GM10248 (cell line): ENCODE measurements at regions not wholly inside any gene's neighbourhood (a gene's known extent, or its start where the extent isn't known, plus 50 kb on each side); places are given as distances from the start of the nearest gene placed in this dataset.
A peak's percentile ranks its signal among the peaks of the same experiment; 100 is the strongest.

Experiments
- CTCF ChIA-PET: fragments of 300-600 bp; sonication (Branson Sonifier 250); formaldehyde crosslinking; extraction: SDS; loops from one replicate; lab custom pipeline; 2021; ENCODE audit warnings: antibody characterized with exemption; lab: Yijun Ruan, JAX
- POLR2A ChIA-PET: fragments of 350-650 bp; sonication (Branson Sonifier 250); formaldehyde crosslinking; extraction: SDS; loops from one replicate; lab custom pipeline; 2020; ENCODE audit warnings: antibody characterized with exemption; lab: Yijun Ruan, JAX
- DNase-seq: peaks from one replicate; pipeline ENCODE4 v3.0.0; 2012; ENCODE audit errors: extremely low spot score
- TF ChIP-seq, protein P1 (sequence below): IDR thresholded peaks from 2 replicates; pipeline ENCODE4 v1.5.1; 2012; ENCODE audit warnings: mild to moderate bottlenecking, low read depth; ENCODE audit errors: extremely low read depth, missing control alignments, control extremely low read depth

DNA sequence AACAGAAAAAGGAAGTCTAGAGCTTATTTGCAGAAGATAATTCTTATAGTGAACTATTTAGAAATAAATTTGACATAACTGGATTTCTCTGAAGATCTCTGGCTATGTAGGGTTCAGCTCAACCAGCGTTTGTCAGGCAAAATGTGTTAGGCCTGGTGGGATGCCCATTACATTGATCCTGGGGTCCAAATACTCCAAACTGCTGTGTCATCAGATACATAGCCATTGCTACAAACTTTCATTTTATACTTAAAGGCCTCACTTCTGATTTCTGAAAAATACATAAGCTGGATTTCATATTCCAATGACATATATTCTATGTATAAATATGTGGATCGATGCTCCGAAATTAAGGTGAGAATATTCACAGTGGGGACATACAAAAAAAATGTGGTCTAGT, 1958.9 kb upstream of the TENM3 start:
- TF ChIP-seq, protein P1, sequence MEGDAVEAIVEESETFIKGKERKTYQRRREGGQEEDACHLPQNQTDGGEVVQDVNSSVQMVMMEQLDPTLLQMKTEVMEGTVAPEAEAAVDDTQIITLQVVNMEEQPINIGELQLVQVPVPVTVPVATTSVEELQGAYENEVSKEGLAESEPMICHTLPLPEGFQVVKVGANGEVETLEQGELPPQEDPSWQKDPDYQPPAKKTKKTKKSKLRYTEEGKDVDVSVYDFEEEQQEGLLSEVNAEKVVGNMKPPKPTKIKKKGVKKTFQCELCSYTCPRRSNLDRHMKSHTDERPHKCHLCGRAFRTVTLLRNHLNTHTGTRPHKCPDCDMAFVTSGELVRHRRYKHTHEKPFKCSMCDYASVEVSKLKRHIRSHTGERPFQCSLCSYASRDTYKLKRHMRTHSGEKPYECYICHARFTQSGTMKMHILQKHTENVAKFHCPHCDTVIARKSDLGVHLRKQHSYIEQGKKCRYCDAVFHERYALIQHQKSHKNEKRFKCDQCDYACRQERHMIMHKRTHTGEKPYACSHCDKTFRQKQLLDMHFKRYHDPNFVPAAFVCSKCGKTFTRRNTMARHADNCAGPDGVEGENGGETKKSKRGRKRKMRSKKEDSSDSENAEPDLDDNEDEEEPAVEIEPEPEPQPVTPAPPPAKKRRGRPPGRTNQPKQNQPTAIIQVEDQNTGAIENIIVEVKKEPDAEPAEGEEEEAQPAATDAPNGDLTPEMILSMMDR = no peak
- DNase-seq = no peak
- ChIA-PET CTCF (interaction anchor here (0.6 to 1.4 kb wide), 4 partner anchors 10 to 891 kb away, joined by 3 read pairs; no protein-coding TSS in a partner anchor), POLR2A (no interaction called here)

DNA sequence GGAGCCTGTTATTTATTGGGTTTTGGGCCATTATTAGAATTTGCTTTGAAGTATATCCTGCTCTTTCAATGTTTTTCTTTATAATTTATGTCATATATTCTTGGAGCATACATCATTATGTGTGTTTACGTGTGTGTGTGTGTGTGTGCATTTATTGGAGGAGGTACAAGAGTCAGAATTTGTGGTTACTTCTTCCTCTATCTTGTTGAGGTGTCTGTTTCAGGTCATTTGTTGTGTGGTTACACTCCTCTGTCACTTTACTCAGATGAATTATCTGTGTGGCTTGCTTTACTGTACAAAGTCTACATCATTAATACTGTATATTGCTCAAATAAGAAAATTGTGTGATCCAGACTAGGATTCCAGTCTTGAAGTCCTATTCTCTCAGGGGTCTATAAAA, 1957.4 kb upstream of the TENM3 start:
- TF ChIP-seq, protein P1 = no peak
- ChIA-PET POLR2A (no interaction called here), CTCF (no interaction called here)
- peak; percentile 10 for DNase-seq

DNA sequence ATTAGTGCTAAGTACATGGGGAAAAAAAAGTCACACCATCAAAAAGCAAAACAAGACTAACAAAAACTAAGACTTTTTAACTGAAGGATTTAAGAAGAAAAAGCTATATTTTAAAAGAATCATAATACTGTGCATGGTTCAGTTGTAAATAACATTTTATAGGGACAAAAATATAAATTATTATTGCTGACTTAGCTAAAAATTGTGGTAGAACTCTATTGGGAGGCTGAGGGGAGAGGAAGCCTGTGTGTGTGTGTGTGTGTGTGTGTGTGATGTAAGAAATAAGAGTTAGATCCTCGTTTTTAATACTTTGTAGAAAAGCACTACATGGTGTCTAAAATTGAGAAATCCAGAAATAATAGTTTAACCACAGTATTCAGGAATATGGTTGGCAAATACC, 1950.9 kb upstream of the TENM3 start:
- CTCF ChIA-PET = interaction anchor here (0.6 to 1.9 kb wide), 2 partner anchors 16 to 36 kb away, joined by 3 to 5 read pairs; no protein-coding TSS in a partner anchor
- no peak for DNase-seq

DNA sequence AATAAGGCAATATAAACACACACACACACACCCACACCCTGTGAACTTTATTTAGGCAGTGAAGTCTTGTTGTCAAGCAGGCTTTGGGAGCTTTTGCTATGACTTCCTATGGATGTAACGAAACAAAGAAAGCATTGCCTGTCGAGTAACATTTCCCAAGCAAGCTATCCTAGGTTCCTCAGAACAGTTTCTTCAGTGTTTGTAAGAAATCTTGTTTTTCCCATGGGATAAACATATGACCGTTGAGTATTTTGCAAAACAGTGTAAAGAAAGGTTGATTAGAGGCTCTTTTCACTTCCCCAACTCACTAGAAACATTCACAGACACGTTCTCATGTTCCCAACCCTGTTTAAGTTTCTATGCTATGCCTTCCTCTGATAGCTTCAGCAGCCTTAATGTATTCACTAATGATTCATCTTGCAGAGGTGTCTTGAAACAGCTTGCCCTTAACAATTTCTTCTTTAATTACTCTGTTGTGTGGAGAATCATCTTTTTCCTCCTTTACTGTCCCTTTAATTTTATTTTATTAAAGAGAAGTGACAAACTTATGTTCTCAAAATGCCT, 1947.1 kb upstream of the TENM3 start:
- DNase-seq = peak; percentile 6
- POLR2A ChIA-PET = no interaction called here
- CTCF ChIA-PET = no interaction called here
- TF ChIP-seq, protein P1 = no peak

More for the DNA sequence above, 1950.9 kb upstream of the TENM3 start:
- POLR2A ChIA-PET = no interaction called here
- TF ChIP-seq, protein P1 = no peak

DNA sequence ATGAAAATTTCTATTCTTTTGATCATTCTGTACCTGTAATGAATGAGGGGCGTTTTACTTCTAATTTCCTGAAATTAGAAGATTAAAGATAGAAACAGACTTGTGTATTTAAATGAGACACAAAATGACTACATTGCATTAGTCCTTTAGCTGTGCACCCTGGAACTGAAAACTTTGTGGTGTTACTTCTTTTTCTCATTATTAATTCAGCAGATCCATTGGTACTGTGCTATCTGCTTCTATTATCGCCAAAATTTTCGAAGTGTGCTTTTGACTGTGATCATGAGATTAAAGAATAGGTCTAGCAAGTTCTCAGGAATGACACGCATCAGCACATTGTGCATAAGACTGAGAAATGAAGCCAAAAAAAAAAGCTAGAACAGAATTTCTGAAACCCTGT, 1938.9 kb upstream of the TENM3 start:
- DNase-seq = no peak
- ChIA-PET CTCF (no interaction called here), POLR2A (no interaction called here)
- TF ChIP-seq, protein P1 = no peak

DNA sequence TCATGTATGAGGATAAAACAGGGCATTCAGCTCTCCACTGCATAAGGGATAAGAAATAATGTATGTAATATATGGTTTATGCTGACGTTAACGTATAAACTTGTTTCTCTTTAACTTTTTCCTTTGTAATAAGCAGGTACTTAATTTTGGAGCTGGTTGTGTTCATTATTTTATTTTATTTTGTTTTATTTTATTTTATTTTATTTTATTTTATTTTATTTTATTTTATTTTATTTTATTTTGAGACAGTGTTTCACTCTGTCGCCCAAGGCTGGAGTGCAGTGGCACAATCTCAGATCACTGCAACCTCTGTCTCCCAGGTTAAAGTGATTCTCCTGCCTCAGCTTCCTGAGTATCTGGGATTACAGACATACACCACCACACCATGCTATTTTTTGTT, 1932.6 kb upstream of the TENM3 start:
- TF ChIP-seq, protein P1 = no peak
- DNase-seq = no peak
- ChIA-PET POLR2A (no interaction called here), CTCF (no interaction called here)

DNA sequence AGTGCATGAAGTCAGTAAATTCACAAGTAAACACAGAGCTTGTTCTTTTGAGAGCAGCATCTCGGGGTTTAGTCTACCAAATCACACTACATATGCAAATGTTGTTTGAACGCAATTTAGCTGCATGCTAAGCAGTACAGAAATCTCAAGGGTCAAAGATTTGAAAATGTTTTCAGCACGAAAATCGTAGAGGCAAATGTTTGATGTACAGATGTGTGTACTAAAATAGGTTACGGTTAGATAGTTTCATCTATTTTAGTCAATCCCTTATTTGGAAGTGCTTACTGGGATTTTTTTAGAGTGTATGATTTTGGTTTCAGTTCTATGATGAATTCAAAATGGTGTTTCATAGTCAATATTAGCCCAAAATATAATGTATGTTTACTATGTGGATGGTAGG, 1928.2 kb upstream of the TENM3 start:
- POLR2A ChIA-PET = no interaction called here
- TF ChIP-seq, protein P1 = no peak
- CTCF ChIA-PET = interaction anchor here (1.0 kb wide), 1 partner anchor 9 kb away, joined by 3 read pairs; no protein-coding TSS in a partner anchor
- DNase-seq = peak; percentile 2
